C4-2B (cell line): ENCODE measurements at regions not wholly inside any gene's neighbourhood (a gene's known extent, or its start where the extent isn't known, plus 50 kb on each side); places are given as distances from the start of the nearest gene placed in this dataset.
"Not testable (repeated sequence)": the region's sequence is repeated elsewhere in the genome, so short reads cannot be mapped to it uniquely, and the experiment has no call there.

Experiments
- H3K27ac ChIP-seq: fragments of 450-650 bp; 2 replicates; pipeline ENCODE4 v1.5.1; 2017
- ZFX ChIP-seq: fragments of 450-650 bp; IDR thresholded peaks from 2 replicates; pipeline ENCODE4 v1.6.1; 2017
- TF ChIP-seq, protein P1 (sequence below): fragments of 450-650 bp; conservative IDR thresholded peaks from 2 replicates; pipeline ENCODE4 v1.5.1; 2017; ENCODE audit warnings: mild to moderate bottlenecking

DNA sequence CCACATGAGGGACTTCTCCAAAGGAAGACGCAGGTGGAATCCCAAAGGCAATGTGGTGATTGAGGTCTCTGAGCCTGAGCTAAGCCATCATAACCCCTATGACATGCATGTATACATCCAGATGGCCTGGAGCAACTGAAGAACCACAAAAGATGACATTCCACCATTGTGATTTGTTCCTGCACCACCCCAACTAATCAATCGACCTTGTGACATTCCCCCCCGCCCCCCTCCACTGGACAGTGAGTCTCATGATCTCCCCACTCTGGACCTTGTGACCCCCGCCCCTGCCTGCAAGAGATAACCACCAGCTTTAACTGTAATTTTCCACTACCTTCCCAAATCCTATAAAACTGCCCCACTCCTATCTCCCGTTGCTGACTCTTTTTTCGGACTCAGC lies 87.9 kb downstream of the VCPKMT start:
- H3K27ac ChIP-seq: no peak overlapping the region
- TF ChIP-seq, protein P1, sequence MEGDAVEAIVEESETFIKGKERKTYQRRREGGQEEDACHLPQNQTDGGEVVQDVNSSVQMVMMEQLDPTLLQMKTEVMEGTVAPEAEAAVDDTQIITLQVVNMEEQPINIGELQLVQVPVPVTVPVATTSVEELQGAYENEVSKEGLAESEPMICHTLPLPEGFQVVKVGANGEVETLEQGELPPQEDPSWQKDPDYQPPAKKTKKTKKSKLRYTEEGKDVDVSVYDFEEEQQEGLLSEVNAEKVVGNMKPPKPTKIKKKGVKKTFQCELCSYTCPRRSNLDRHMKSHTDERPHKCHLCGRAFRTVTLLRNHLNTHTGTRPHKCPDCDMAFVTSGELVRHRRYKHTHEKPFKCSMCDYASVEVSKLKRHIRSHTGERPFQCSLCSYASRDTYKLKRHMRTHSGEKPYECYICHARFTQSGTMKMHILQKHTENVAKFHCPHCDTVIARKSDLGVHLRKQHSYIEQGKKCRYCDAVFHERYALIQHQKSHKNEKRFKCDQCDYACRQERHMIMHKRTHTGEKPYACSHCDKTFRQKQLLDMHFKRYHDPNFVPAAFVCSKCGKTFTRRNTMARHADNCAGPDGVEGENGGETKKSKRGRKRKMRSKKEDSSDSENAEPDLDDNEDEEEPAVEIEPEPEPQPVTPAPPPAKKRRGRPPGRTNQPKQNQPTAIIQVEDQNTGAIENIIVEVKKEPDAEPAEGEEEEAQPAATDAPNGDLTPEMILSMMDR: no peak
- TF ChIP-seq ZFX: no peak

DNA sequence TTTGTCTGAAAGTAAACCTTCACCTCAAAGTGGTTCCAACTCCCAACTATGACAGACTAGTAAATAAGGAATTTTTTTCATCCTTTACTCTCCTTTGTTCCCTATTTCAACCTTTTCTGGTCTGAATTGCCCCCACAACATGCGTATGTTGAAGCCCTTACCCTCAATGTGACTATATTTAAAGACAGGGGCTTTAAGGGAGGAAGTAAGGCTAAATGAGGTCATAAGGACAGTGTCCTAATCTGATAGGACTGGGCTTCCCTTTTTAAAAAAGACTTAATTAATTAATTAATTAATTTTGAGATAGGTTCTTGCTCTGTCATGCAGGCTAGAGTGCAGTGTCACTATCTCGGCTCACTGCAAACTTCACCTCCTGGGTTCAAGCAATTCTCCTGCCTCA lies 86.3 kb downstream of the VCPKMT start:
- TF ChIP-seq, protein P1: no peak
- H3K27ac ChIP-seq: no peak overlapping the region

DNA sequence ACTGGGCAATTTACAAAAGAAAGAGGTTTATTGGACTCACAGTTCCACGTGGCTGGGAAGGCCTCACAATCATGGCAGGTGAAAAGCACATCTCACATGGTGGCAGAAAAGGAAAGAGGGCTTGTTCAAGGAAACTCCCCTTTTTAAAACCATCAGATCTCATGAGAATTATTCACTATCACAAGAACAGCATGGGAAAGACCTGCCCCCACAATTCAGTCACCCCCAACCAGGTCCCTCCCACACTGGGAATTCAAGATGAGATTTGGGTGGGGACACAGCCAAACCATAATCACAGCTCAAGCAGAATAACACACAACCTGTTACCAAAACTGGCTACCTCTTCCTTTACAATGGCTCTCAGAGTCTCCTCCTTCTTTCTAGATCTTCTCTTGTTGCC lies 85.5 kb downstream of the VCPKMT start:
- H3K27ac ChIP-seq: not testable (repeated sequence)

DNA sequence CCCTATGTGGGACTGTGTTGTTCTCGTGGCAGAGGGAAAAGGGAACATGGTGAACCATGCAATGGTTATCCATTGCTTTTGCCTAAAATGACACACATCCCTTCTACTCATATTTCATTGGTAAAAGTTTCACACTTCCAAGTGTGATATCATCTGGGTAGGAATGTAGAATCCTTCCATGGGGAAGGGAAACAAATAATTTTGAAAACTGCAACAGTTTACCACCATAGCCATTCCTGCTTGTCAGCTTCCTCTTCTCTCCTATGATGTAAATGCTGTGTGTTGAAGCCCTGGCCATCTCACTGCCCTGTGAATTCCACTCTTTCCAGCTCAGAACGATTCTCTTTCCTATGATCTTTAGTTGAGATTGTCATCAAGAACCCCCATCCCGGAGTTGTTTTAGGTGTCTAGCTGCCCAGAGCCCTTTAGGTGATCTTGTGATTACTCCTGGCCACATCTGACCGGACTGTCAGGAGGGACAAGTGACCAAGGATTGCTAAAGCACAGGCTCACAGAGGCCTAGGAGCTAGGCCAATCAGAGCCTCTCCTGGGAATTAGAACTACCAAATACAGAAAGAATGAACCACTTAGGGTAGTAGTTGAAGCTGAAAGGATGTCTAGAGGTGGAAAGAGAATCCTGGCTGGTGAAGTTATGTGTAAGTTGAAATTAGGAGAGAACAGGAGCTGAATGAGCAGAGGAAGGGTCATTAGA lies 84.6 kb downstream of the VCPKMT start:
- TF ChIP-seq, protein P1: no peak
- TF ChIP-seq ZFX: no peak
- no peak overlapping the region for H3K27ac ChIP-seq

DNA sequence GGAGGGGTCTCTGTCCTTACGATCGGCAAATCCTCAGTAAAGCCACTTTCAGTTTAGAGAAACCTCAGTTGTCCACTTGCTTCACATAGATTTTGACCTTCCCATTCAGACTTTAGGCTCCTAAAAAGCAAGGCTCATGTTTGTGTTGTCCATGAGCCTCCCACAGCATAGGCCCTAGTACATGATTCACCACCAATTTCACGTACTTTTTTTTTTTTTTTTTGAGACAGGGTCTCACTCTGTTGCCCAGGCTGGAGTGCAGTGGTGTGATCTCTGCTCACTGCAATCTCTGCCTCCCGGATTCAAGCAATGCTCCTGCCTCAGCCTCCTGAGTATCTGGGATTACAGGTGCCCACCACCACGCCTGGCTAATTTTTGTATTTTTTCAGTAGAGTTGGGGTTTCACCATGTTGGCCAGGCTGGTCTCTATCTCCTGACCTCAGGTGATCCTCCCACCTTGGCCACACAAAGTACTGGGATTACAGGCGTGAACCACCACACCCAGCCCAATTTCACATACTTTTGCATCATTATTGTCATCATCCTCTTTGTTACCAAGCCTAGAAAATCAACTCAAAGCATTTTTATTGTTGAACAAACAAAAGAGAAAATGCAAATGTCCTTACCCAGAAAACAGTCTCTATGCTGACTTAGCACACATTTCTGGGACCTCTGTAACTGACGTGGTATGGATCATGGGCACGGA lies 83.8 kb downstream of the VCPKMT start:
- H3K27ac ChIP-seq: not testable (repeated sequence)

DNA sequence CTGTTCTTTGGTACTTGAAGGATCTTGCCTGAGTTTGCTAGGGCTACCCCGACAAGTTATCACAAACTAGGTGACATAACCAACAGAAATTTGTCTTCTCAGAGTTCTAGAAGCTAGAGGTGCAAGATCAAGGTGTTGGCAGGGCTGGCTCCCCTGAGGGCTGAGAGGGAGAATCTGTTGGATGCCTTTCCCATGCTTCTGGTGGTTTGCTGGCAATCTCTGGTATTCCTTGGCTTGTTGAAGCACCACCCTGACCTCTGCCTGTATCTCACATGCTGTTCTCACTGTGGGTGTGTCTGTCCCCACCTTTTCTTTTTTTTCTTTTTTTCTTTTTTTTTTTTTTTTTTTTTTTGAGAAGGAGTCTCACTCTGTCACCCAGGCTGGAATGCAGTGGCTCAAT lies 81.2 kb downstream of the VCPKMT start:
- H3K27ac ChIP-seq: no peak overlapping the region
- TF ChIP-seq, protein P1: no peak
- no peak for TF ChIP-seq ZFX

DNA sequence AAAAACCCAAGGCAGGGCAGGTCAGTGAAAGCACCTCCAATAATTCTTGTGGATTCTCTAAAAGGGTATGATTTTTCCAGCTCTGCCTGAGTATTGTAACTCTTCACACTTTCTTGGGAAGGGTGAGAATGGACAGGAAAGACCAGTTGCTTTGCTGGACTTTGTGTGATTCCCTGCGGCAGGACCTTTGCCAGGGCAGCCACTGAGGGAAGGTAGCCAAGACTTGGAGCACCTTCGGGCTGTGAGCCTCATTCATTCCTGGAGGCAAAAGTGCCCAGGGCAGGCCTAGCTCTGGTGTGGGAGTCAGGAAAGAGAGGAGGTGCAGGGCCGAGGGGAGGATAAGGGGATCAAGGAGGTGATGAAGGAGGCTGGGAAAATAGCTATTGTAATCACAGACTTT lies 80.2 kb downstream of the VCPKMT start:
- no peak overlapping the region for H3K27ac ChIP-seq
- TF ChIP-seq, protein P1: no peak
- no peak for TF ChIP-seq ZFX

DNA sequence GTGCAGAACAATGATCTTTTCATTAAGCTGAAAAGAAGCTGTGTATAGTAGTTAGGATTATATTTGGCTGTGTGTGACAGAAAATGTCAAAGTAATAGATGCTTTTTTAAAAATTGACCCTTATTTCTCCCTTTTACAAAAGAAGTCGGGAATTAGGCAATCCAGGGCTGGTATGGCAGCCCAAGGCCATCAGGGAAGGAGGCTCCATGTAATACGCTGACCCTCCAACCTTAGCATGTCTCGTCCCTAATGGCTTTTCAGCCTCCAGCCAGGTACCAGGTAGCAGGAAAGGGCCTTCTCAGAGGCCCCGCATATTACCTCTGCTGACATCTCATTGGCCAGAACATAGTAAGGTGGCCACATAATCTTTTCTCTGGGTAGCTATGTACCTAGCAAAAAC lies 79.7 kb downstream of the VCPKMT start:
- no peak overlapping the region for H3K27ac ChIP-seq
- no peak for TF ChIP-seq ZFX
- TF ChIP-seq, protein P1: no peak
